T-helper 1 cell (primary cell): ENCODE measurements at regions not wholly inside any gene's neighbourhood (a gene's known extent, or its start where the extent isn't known, plus 50 kb on each side); places are given as distances from the start of the nearest gene placed in this dataset.

Experiments used
- DNase-seq, 5 donors: peaks; one replicate each; pipeline ENCODE4 v3.0.0-alpha.2; 2012 to 2020

- no peak for DNase-seq
Observed at GRCh38 chr14:58697930-58698642, 60.3 kb downstream of the DACT1 start.

- no peak for DNase-seq
Observed at GRCh38 chr14:58699681-58700205, 62.0 kb downstream of the DACT1 start.

DNA sequence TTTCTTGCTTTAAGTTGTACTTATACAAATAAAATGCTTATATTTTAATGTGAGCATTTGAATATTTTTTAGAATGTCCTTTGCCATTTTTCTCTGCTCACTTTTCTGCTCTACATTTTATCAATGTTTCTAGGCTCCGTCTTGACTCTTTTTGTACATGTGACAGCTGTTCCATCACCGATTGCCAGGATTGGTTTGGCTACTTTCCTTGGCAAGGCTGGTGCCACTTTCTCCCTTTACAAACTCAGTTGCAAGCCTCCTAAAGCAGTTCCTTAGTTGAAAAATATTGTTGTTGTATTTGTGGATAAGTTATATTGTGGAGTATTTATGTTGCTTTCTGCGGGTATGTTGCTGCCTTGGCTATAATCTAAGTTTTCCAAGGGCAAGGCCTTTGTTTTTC is 63.4 kb downstream of the DACT1 start:
- DNase-seq = no peak

DNA sequence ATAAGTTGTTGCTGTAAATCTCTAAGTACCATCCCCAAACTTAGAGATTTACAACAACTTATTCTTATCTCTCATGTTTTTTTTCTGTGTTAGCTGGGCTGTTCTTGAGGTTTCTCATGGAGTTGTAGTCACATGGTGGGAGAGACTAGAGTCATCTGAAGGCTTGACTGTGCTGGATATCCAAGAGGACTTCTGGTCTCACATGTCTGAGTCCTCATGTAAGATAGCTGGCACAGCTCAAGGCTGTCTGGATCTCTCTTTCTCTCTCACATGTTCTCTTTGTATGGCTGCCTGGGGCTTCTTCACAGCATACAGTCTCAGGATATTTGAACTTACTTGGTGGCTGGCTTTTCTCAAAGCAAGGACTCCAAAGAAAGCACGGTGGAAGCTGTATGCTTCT is 63.8 kb downstream of the DACT1 start:
- no peak for DNase-seq

GRCh38 chr14:58702441-58703160 is 64.8 kb downstream of the DACT1 start:
- DNase-seq = no peak

GRCh38 chr14:58703161-58703506 is 65.4 kb downstream of the DACT1 start:
- DNase-seq = no peak

GRCh38 chr14:58705066-58705465 is 67.3 kb downstream of the DACT1 start:
- DNase-seq = no peak

DNA sequence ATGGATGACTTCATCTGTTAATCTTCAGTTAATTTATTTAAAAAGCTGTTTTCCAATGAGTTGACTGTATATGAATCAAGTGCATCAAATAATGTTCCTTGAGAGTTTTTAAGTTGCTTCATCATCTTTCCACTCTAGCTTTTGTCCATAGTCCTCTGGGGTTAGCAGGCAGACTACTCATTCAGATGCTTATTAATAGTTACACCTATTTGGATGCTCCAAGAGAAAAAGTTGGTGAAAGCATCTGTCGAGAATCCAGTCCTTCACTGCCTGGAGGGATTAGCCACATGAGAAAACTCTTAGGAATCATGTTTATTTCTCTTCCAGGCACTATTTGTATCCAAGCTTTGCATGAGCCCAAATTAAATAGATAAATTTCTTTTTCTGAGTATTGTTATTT is 70.2 kb downstream of the DACT1 start:
- DNase-seq = no peak

DNA sequence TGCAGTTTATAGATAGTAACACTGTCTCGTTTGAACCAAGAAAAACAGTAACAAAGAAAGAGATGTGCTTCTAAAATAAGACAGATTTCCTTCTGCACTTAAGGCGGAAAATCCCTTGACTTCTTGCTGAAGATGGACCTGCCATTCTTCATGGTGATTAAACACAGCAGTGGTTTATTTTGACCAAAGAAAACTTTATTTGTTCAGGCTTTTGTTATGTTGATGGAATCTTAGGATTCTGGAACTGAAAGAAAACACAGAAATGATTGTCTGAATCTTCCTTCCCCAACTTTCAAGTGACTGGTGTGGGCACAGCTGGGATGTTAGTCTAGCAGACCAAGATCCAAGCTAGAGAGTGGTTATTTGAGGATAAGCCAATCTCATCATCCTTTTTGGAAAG is 72.2 kb downstream of the DACT1 start:
- DNase-seq = no peak

GRCh38 chr14:58711382-58711781 is 73.6 kb downstream of the DACT1 start:
- no peak for DNase-seq

GRCh38 chr14:58712357-58712756 is 74.6 kb downstream of the DACT1 start:
- DNase-seq = no peak

- DNase-seq = no peak
Observed at GRCh38 chr14:58713677-58714076, 75.9 kb downstream of the DACT1 start.

GRCh38 chr14:58716706-58717105 is 78.9 kb downstream of the DACT1 start:
- DNase-seq = no peak

DNA sequence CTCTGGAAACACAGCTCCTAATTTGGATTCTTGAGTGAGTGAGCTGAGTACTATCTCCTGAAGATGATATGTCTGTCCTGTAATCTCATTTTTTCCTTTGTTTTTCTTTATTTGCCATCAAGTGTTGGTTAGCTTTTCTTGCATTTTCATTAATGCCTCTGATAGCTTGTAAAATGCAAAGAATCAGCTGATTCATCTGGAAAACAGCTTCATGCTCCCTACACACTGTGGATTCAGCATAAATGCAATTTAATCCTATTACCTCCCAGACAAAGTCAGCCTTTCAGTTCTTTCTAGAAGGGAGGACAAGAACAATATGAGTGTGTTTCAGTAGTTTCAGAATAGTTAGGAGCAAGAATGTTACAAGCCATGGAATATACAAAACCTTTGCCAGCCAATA is 79.4 kb downstream of the DACT1 start:
- no peak for DNase-seq

DNA sequence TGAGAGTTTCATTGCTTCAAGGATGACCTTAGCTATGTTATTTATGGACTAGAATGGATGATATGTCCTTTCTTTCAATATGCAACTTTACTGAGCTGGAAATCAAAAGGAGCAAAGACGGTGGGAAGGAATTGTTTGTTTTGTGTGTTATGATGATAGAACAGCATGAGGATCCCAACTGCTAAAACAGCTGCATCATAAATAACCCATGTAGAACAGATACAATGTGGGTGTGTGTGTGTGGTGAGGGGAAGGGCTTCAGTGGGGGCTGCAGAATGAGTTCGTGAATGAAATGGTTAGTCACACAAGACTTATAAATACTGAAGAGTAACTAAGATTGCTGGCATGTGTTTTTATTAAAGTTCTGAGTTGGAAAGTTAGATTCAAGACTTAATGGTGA is 80.1 kb downstream of the DACT1 start:
- DNase-seq = no peak

DNA sequence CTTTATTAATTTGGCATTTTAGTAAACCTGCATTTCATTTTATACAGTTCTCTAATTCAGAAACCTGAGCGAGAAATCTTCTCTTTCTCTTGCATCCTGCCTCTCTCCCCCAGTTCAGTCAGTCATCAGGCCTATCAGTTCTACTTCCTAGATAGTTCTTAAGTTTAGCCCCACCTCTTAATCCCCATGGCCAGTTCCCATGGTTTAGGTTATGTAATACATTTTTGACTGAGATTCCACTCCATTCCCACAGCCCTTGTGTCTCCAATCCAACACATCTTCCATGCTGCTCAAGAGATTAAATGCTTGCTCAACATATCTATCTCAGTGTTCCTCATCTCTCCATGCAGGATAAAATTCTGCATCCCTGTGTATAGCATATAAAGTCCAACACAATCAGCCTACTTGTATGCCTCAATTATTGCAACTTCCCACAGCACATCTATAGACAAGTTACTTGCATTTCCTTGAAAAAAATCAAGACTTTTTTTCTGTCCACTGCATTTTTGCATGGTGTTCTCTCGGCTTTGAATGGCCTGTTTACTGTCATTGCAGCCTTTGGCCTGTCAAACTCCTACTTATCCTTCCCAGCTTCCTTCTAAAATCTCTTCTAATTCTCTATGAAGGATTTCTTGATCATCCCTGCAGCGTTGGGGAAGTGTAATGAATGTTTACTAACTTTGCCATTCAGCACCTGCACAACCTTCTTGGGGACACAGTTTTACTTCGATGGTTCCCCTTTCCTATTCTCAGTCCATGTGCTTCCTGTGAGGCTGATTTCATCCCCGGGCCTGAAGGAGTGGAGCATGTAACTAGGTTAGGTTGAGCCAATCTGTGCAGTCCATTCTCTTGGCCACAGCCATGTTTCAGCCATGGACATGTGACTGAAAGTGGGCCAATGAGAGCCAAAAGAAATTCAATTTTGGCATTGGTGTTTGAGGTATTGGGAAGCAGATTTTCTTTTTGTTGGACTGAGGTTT is 80.8 kb downstream of the DACT1 start:
- DNase-seq = no peak

DNA sequence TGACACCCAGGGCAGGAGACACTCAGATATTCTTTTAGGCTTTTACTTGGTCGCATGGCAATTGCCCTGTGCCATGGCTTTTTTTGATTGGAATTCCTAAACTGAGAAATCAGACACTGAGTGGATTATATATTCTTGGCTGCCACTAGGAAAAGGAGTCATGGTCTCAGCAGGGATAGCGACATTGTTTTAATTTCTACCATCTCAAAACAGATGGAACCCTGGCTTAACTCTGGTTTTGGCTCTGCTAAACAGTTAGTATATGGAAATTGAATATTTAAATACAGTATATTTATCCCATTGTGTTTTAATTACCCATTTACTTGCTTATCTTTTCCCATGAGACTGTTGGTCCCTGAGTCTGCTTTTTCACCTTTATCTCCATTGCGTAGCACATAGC is 84.0 kb downstream of the DACT1 start:
- no peak for DNase-seq

- no peak for DNase-seq
Observed at GRCh38 chr14:58722441-58722840, 84.7 kb downstream of the DACT1 start.

- no peak for DNase-seq
Observed at GRCh38 chr14:58724206-58724605, 86.4 kb downstream of the DACT1 start.

GRCh38 chr14:58724702-58725101 is 86.9 kb downstream of the DACT1 start:
- peak in 1 of 5 donors; percentile 4 for DNase-seq

- DNase-seq = no peak
Observed at GRCh38 chr14:58725226-58725625, 87.5 kb downstream of the DACT1 start.

- no peak for DNase-seq
Observed at GRCh38 chr14:58725871-58726270, 88.1 kb downstream of the DACT1 start.

GRCh38 chr14:58730792-58731464 is 93.2 kb downstream of the DACT1 start:
- DNase-seq = no peak
